Left colon (tissue), 2 donors: ENCODE measurements at regions not wholly inside any gene's neighbourhood (a gene's known extent, or its start where the extent isn't known, plus 50 kb on each side); places are given as distances from the start of the nearest gene placed in this dataset.

Experiments
- ATAC-seq: fragments of 200-7000 bp; cut with Tn5 transposase; one replicate; pipeline ENCODE4 v1.9.1; 2020; ENCODE audit warnings: mild to moderate bottlenecking, moderate library complexity
- DNase-seq, 2 donors: peaks; one replicate each; pipeline ENCODE4 v3.0.0-alpha.2; 2020
- intact Hi-C, 2 donors: fragments of 100-400 bp; cut with DNase I in 1 of 2; cut with micrococcal nuclease in 1 of 2; formaldehyde crosslinking; loops; one replicate each; pipeline versions ENCODE4 v1.11.2 to v1.14.0; 2022; cut with DNase I, micrococcal nuclease
- donor health status: DM: no; HTN: no; CAD: no.
- donor health status: DM: yes; HTN: yes; CAD: no.

- DNase-seq (no peak), ATAC-seq (no peak)
- intact Hi-C loops, result no loop called here
Observed at GRCh38 chrX:109952985-109953905, 49.7 kb upstream of the TMEM164 start.
